OCI-LY3 (cell line): ENCODE measurements at regions not wholly inside any gene's neighbourhood (a gene's known extent, or its start where the extent isn't known, plus 50 kb on each side); places are given as distances from the start of the nearest gene placed in this dataset.

ENCODE experiments used
- H2AFZ ChIP-seq: fragments of 200-600, 300-600 bp; shearing (Covaris generic); 2 replicates; pipeline ENCODE4 v1.6.0; 2014; ENCODE audit warnings: antibody characterized with exemption, low read depth, low read length
- H3K27ac ChIP-seq: fragments of 200-600, 300-600 bp; sonication (generic); 2 replicates; pipeline ENCODE4 v1.5.1; 2014; ENCODE audit warnings: mild to moderate bottlenecking, low read length, moderate library complexity, mixed read lengths
- H3K27me3 ChIP-seq: fragments of 200-600, 300-600 bp; sonication (generic); 2 replicates; pipeline ENCODE4 v1.6.1; 2014; ENCODE audit warnings: low read depth, low read length, mixed read lengths
- H3K36me3 ChIP-seq: fragments of 200-600, 300-600 bp; sonication (generic); replicated peaks from 2 replicates; pipeline ENCODE3; 2014; ENCODE audit warnings: low read depth, low read length, mixed read lengths
- H3K4me1 ChIP-seq: fragments of 300-600, 200-600 bp; sonication (generic); 2 replicates; pipeline ENCODE4 v1.6.1; 2014; ENCODE audit warnings: low read length, mixed read lengths
- H3K4me2 ChIP-seq: fragments of 200-600, 300-600 bp; sonication (generic); 2 replicates; pipeline ENCODE4 v1.6.1; 2014; ENCODE audit warnings: low read length, mixed read lengths
- H3K4me3 ChIP-seq: fragments of 300-600, 200-600 bp; sonication (generic); 2 replicates; pipeline ENCODE4 v1.5.1; 2014; ENCODE audit warnings: antibody characterized with exemption, mild to moderate bottlenecking, low read length, moderate library complexity
- H3K79me2 ChIP-seq: fragments of 300-600, 200-600 bp; shearing (Covaris generic); 2 replicates; pipeline ENCODE4 v1.6.1; 2014; ENCODE audit warnings: mild to moderate bottlenecking, low read length, mixed read lengths
- H3K9ac ChIP-seq: fragments of 300-600, 200-600 bp; shearing (Covaris generic); 2 replicates; pipeline ENCODE4 v1.6.0; 2014; ENCODE audit warnings: mild to moderate bottlenecking, low read length, moderate library complexity
- H3K9me3 ChIP-seq: fragments of 200-600, 300-600 bp; shearing (Covaris generic); 2 replicates; pipeline ENCODE4 v1.6.1; 2014; ENCODE audit warnings: low read length, mixed read lengths; ENCODE audit not compliant: insufficient read depth
- H4K20me1 ChIP-seq: fragments of 200-600, 300-600 bp; sonication (generic); 2 replicates; pipeline ENCODE4 v1.6.1; 2016; ENCODE audit warnings: low read length, mixed read lengths; ENCODE audit not compliant: insufficient read depth
- EZH2phosphoT487 ChIP-seq: fragments of 200-600 bp; shearing (Covaris generic); IDR thresholded peaks from 2 replicates; pipeline ENCODE4 v1.6.1; 2018; ENCODE audit warnings: antibody characterized with exemption, mixed run types, low read depth
- TF ChIP-seq, protein P1 (sequence below): fragments of 200-600, 300-600 bp; sonication (generic); IDR thresholded peaks from 2 replicates; pipeline ENCODE4 v1.5.1; 2014; ENCODE audit warnings: antibody characterized with exemption, low read length, low read depth

DNA sequence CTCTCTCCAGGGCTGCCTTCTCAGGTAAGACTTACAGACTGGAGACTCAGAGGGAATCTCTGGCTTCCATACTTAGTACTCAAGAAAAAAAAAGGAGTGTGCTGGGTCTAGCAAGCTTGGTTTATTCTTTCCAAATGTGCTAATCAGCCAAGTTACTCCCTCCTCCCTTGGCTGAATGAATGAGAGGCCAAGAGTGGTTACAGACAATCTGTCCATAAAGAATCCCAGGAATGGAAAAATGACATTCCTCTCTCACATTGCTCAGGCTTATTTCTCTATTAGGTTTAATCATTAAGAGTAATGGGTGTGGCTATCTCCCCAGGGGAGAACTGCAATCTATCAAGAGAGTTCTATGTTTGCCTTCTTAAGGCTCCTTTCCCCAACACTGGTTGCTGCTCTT, 547.3 kb upstream of the PLXNA2 start:
- H2AFZ ChIP-seq = no peak overlapping the region
- peaks cover 13% of the 10 kb centered on the region; the same call in 1 of the 2 replicates for H3K27me3 ChIP-seq
- no peak overlapping the region for H3K4me3 ChIP-seq
- TF ChIP-seq, protein P1, sequence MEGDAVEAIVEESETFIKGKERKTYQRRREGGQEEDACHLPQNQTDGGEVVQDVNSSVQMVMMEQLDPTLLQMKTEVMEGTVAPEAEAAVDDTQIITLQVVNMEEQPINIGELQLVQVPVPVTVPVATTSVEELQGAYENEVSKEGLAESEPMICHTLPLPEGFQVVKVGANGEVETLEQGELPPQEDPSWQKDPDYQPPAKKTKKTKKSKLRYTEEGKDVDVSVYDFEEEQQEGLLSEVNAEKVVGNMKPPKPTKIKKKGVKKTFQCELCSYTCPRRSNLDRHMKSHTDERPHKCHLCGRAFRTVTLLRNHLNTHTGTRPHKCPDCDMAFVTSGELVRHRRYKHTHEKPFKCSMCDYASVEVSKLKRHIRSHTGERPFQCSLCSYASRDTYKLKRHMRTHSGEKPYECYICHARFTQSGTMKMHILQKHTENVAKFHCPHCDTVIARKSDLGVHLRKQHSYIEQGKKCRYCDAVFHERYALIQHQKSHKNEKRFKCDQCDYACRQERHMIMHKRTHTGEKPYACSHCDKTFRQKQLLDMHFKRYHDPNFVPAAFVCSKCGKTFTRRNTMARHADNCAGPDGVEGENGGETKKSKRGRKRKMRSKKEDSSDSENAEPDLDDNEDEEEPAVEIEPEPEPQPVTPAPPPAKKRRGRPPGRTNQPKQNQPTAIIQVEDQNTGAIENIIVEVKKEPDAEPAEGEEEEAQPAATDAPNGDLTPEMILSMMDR = no peak
- TF ChIP-seq EZH2phosphoT487 = no peak
- H3K27ac ChIP-seq = no peak overlapping the region
- no peaks in the 10 kb centered on the region for H3K36me3 ChIP-seq
- no peaks in the 10 kb centered on the region for H3K4me1 ChIP-seq
- no peak overlapping the region for H3K4me2 ChIP-seq
- no peaks in the 10 kb centered on the region for H4K20me1 ChIP-seq
- no peak overlapping the region for H3K9ac ChIP-seq
- no peaks in the 10 kb centered on the region for H3K9me3 ChIP-seq
- no peaks in the 10 kb centered on the region for H3K79me2 ChIP-seq

DNA sequence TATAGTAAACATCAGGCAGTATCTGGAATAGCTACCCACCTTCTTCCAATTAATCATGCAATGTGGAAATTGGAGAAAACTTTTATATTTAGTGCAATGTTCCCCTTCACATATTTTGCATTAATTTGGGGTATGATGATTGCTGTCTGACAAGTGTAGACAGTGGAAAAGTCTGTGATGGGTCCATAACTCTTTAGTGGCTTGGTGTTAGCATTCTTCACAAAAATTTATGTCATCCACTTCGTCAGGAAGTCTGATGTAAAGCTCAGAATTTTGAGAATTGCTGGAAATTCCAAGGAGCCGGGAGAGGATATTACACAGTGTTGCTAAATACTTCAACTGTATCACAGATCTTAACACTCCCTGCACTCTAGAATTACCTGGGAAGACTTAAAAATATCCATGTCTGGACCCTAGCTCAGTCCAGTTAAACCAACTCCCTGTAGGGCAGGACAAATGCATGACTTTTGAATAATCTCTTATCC, 549.7 kb upstream of the PLXNA2 start:
- no peaks in the 10 kb centered on the region for H3K79me2 ChIP-seq
- H3K9ac ChIP-seq = no peak overlapping the region
- H4K20me1 ChIP-seq = no peaks in the 10 kb centered on the region
- peaks cover 13% of the 10 kb centered on the region; the same call in 1 of the 2 replicates for H3K27me3 ChIP-seq
- no peak for TF ChIP-seq EZH2phosphoT487
- TF ChIP-seq, protein P1 = no peak
- H3K9me3 ChIP-seq = no peaks in the 10 kb centered on the region
- H3K36me3 ChIP-seq = no peaks in the 10 kb centered on the region
- H3K4me2 ChIP-seq = no peak overlapping the region
- no peak overlapping the region for H3K27ac ChIP-seq
- no peak overlapping the region for H3K4me3 ChIP-seq
- no peaks in the 10 kb centered on the region for H3K4me1 ChIP-seq
- H2AFZ ChIP-seq = no peak overlapping the region

DNA sequence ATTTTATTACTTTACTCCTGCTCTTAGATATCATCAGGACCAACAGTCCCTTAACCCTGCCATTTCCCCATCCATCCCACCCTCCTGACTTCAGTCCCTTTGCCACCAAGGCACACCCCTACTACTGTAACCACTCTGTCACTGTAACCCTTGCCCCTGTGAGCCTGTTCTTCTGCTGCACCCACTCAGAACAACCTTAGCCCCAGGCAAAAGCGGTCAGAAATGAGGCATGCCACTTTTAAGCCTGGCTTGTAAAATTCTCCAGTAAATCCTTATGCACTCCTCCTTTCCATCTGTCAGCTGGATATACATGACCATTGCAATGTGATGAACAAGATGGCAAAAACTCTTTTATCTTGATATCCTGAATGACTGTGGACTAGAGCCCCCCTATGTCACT, 555.0 kb upstream of the PLXNA2 start:
- H2AFZ ChIP-seq = no peak overlapping the region
- H3K36me3 ChIP-seq = no peaks in the 10 kb centered on the region
- no peak for TF ChIP-seq EZH2phosphoT487
- TF ChIP-seq, protein P1 = no peak
- no peaks in the 10 kb centered on the region for H4K20me1 ChIP-seq
- H3K27me3 ChIP-seq = peaks cover 52% of the 10 kb centered on the region
- no peak overlapping the region for H3K27ac ChIP-seq
- no peaks in the 10 kb centered on the region for H3K9me3 ChIP-seq
- no peaks in the 10 kb centered on the region for H3K4me1 ChIP-seq
- H3K4me2 ChIP-seq = no peak overlapping the region
- no peak overlapping the region for H3K9ac ChIP-seq
- H3K4me3 ChIP-seq = no peak overlapping the region
- no peaks in the 10 kb centered on the region for H3K79me2 ChIP-seq

DNA sequence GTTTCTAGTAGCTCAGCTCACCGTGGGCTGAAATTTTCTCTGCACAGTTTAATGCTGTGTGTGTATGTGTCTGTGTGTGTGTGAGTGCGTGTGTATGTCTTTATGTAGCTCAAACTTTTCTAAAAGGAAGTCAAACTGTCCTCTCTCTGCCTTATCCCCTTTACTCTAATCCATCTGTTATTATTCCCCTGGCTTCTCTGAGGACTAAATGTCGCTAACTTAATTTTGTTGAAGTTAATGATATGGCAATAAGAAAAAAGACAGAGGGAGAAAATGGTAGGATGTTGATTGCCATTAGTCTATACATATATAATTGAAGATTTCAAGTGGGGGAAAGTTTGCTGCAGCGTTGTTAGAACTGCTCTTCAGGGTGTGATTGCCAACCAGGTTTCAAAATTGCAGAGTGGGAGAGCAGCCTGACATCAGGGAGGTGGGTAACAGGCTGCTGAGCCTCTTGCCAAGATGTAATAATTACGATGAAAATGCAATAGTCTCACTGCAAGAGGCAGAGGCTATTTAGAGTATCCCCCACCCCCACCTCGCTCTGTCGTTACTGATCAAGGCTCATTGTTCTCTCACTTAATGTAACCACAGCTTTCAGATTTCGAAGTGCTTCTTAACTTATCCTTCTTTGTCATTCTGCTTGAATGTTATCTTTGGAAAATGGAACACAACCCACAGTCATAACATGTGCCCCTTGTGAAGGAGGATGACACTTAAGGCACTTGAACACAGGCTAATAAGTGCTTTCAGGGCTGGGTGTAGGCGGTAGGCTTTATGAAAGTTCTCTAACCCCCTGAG, 559.0 kb upstream of the PLXNA2 start:
- TF ChIP-seq, protein P1 = no peak
- TF ChIP-seq EZH2phosphoT487 = no peak
- H3K36me3 ChIP-seq = no peaks in the 10 kb centered on the region
- H3K4me1 ChIP-seq = no peaks in the 10 kb centered on the region
- no peak overlapping the region for H3K27ac ChIP-seq
- no peaks in the 10 kb centered on the region for H3K79me2 ChIP-seq
- H2AFZ ChIP-seq = no peak overlapping the region
- no peak overlapping the region for H3K4me2 ChIP-seq
- no peaks in the 10 kb centered on the region for H3K9me3 ChIP-seq
- H3K9ac ChIP-seq = no peak overlapping the region
- no peaks in the 10 kb centered on the region for H4K20me1 ChIP-seq
- H3K27me3 ChIP-seq = peaks cover 55% of the 10 kb centered on the region
- H3K4me3 ChIP-seq = no peak overlapping the region
